ENCODE measurements at regions not wholly inside any gene's neighbourhood (a gene's known extent, or its start where the extent isn't known, plus 50 kb on each side); places are given as distances from the start of the nearest gene placed in this dataset.
"Not testable (repeated sequence)": the region's sequence is repeated elsewhere in the genome, so short reads cannot be mapped to it uniquely, and the experiment has no call there.

- DNase-seq = no peak
Measured at GRCh38 chr22:45061332-45061731, 51.5 kb upstream of the PHF21B start.

GRCh38 chr22:45064313-45065278, 54.8 kb upstream of the PHF21B start:
- DNase-seq = no peak

GRCh38 chr22:45065726-45066125, 55.9 kb upstream of the PHF21B start:
- no peak for DNase-seq

GRCh38 chr22:45067731-45068130, 57.9 kb upstream of the PHF21B start:
- DNase-seq = no peak

- DNase-seq = no peak
Measured at GRCh38 chr22:45069925-45070324, 60.1 kb upstream of the PHF21B start.

- no peak for DNase-seq
Measured at GRCh38 chr22:45071618-45072017, 61.8 kb upstream of the PHF21B start.

GRCh38 chr22:45072322-45072903, 62.6 kb upstream of the PHF21B start:
- no peak for DNase-seq

GRCh38 chr22:45073064-45073463, 63.3 kb upstream of the PHF21B start:
- no peak for DNase-seq

GRCh38 chr22:45077286-45077685, 67.5 kb upstream of the PHF21B start:
- no peak for DNase-seq

- no peak for DNase-seq
Measured at GRCh38 chr22:45077826-45078334, 68.1 kb upstream of the PHF21B start.

GRCh38 chr22:45082795-45083194, 73.0 kb upstream of the PHF21B start:
- no peak for DNase-seq

GRCh38 chr22:45083659-45084305, 74.0 kb upstream of the PHF21B start:
- no peak for DNase-seq

GRCh38 chr22:45084400-45084920, 74.7 kb upstream of the PHF21B start:
- no peak for DNase-seq

- no peak for DNase-seq
Measured at GRCh38 chr22:45087802-45088201, 75.9 kb upstream of the NUP50 start.

- DNase-seq = no peak
Measured at GRCh38 chr22:45088576-45088975, 75.1 kb upstream of the NUP50 start.

GRCh38 chr22:45090497-45090910, 73.2 kb upstream of the NUP50 start:
- no peak for DNase-seq

GRCh38 chr22:45091254-45091854, 72.4 kb upstream of the NUP50 start:
- DNase-seq = no peak

- DNase-seq = not testable (repeated sequence)
Measured at GRCh38 chr22:45091875-45092274, 71.8 kb upstream of the NUP50 start.

- DNase-seq = no peak
Measured at GRCh38 chr22:45092644-45093043, 71.1 kb upstream of the NUP50 start.

- no peak for DNase-seq
Measured at GRCh38 chr22:45093609-45094008, 70.1 kb upstream of the NUP50 start.

GRCh38 chr22:45094081-45094720, 69.5 kb upstream of the NUP50 start:
- DNase-seq = no peak

- no peak for DNase-seq
Measured at GRCh38 chr22:45094825-45095224, 68.9 kb upstream of the NUP50 start.

Measured in NCI-H774 (cell line).